SH-SY5Y (cell line): ENCODE measurements at regions not wholly inside any gene's neighbourhood (a gene's known extent, or its start where the extent isn't known, plus 50 kb on each side); places are given as distances from the start of the nearest gene placed in this dataset.

Source experiments
- GATA2 ChIP-seq: IDR thresholded peaks from 2 replicates; pipeline ENCODE4 v1.6.1; 2011; ENCODE audit warnings: mild to moderate bottlenecking, low read depth, low read length
- GATA3 ChIP-seq: IDR thresholded peaks from 2 replicates; pipeline ENCODE4 v1.6.1; 2011; ENCODE audit warnings: low read depth, mild to moderate bottlenecking, low read length, moderate library complexity

DNA sequence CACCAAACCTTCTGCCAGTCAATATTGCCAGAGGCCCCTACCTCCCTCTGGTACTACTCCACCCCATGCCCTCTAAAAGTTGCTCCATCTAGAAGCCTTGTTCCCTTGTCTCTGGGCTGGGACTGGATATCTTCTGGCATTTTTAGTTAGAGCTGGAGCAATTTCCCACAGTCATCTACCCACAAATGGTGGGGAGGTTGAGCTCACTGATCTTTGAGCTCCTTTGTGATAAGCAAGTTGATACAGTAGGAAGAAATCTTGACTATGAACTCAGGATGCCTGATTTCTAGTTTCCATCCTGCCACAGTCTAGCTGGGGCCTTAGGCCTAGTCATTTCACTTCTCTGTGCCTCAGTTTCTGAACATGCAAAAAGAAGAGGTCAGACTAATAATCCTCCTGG, 155.0 kb downstream of the MAIP1 start:
- TF ChIP-seq GATA2 (no peak), GATA3 (no peak)
